Mucosa of gallbladder (tissue), 1 donor: ENCODE measurements at regions not wholly inside any gene's neighbourhood (a gene's known extent, or its start where the extent isn't known, plus 50 kb on each side); places are given as distances from the start of the nearest gene placed in this dataset.
A peak's percentile ranks its signal among the peaks of the same experiment; 100 is the strongest.

Source experiments
- DNase-seq: peaks from one replicate; pipeline ENCODE4 v3.0.0-alpha.2; 2020; ENCODE audit warnings: low spot score
- donor health status: DM: no; HTN: no; CAD: no.

- DNase-seq: no peak
Observed at GRCh38 chr5:89729623-89730301, 679.8 kb downstream of the CETN3 start.

GRCh38 chr5:89728750-89729149, 680.8 kb downstream of the CETN3 start:
- peak; percentile 14 for DNase-seq

DNA sequence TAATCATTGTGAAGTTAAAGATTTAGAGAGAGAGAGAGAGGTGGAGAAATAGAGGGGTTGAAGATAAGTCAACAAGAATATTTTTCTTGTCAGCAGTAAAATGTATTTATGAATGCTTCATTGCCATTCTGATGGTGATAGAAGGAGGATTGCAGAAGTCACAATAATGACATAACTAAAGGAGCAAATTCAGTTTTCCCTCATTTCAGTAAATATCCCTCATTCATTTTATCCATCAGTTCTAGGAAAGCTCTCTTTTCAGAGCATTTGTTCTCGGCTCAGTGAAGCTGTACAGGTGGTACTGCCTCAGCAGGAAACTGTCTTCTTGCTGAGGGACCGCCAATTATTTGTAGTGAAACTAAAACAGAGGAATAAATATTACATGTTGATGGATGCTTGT, 681.4 kb downstream of the CETN3 start:
- no peak for DNase-seq

- DNase-seq: no peak
Observed at GRCh38 chr5:89724379-89725095, 685.0 kb downstream of the CETN3 start.

DNA sequence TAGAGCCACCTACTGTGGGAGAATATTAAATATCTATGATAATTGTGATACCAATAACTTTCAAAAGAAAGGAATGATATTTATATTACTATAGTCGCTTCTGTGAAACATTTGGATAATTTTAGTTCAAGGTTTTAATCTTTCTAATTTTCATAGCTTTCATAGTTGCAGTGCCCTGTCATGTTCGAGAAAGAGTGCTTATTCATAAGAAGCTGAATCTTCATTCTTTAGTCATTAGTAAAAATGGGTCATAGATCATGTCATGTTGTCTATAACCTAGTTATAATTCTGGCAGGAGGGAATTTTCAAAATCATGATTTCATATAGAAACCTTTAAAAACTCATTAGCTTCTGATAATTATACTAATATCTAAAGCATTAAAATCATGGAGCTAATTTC, 685.6 kb downstream of the CETN3 start:
- DNase-seq: no peak

- no peak for DNase-seq
Observed at GRCh38 chr5:89722538-89722937, 687.0 kb downstream of the CETN3 start.

- DNase-seq: no peak
Observed at GRCh38 chr5:89721931-89722330, 687.6 kb downstream of the CETN3 start.

DNA sequence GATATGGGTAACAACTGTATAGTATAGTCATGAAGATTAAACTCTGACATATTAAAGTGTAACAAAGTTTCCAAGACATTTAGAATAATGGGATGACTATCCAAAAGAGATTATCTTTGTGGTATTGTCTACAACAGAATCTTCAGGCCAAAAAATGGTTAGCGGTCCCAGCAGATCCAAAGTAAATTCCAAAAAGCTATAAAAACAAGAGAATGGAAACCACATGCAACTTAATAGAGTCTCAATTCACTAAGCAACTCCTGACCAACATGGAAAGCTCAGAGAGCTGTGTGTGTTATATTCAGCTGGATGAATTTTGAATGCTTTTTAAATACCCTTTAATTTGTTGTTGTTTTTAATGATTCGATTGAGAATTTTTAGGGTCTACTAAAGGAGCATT, 688.2 kb downstream of the CETN3 start:
- DNase-seq: no peak

DNA sequence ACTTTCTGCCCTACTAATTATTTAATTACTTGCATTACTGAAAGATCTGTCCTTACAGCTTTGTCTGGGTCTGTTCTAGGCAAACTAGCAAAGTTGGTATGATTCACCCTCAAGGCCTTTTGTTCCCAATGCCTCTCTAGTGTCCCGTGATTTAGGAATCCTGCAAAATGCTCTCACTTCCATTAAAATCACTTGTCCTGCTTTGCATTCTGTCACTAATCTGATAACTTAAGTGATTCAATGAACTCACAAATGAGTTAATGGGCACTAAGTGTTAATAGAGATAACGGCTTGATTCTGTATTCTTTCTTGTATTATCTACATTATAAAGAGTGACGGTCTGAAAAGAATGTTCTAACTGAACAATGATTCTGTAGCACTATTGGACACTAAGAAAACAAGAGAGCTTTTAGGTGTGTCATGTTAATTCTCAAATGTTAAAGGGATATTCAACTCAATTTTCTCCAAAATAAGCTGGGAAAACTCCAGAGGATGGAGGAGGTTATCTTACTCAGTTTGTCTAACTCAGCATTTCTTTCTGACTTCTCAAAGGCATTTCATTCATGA, 697.3 kb downstream of the CETN3 start:
- DNase-seq: no peak

DNA sequence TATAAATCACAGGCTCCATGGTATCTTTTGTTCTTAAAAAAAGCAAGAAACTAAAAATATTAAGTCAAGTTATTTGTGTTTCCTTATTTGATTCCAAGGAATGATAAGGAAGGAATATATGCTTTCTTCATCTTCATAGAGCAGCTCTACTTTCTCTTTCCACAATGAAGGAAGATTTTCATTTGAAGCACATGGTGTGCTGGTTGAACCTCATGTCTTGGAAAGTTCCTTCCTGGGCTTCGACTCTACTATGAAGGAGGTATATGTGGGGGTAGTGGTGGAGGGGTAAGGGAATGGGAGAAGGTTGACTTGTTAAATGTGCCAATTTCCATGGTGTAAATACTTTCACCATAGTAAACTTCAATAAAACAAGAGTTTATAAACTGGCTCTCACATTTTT, 698.0 kb downstream of the CETN3 start:
- no peak for DNase-seq

DNA sequence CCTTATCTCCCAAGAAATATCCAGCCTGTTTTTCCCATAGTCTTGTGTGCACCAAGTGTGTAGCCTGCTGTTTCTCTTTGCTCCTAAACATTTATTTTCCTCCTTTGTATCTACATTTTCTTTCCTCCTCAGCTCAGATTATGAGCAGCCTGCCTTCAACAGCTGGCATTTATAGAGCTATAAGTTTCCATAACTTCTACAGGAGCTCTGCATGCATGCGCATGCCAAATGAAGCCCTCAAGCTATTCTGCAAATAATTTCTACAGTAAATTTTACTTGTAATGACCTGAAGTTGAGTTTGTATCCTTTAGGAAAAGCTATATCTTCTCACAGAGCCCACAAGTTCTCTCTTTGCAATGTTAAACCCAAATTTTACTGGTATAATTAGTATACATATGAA, 699.5 kb downstream of the CETN3 start:
- no peak for DNase-seq

GRCh38 chr5:89707891-89708290, 701.7 kb downstream of the CETN3 start:
- DNase-seq: no peak

- no peak for DNase-seq
Observed at GRCh38 chr5:89706731-89707130, 702.8 kb downstream of the CETN3 start.

DNA sequence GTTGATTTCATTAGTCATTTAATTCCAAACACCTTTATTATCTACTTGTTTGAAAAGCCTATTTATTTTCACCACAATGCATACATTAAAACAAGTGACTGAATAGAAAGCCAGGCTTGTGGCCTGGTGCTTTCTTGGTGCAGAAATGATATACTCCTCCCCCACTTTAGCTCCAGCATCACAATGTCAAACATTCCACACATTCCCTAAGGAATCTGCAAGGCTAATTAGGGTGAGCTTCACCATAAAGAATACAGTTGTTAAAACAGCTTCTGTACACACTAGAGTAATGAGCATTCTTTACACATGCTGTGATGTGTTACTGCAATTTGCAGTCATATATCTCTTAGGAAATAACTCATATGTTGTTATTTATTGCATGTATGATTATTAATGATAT, 705.7 kb downstream of the CETN3 start:
- DNase-seq: no peak

DNA sequence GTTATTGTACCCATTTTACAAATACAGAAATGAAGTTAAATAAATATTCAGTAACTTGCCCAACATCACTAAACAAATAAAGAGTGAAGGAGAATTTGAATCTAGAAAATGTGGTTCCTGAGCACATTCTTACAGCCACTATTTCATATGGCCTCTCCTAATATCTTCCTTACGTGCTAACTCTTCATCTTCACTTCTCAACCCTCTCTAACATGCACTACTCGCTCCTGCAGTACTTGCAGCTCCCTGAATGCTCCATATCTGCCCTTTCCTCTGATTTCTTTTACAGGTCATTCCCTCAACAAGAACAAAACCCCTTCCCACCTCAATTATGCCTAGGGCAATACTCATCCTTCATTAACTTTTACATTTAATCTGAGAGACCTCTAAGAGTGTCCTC, 711.5 kb downstream of the CETN3 start:
- no peak for DNase-seq

- no peak for DNase-seq
Observed at GRCh38 chr5:89697581-89697980, 712.0 kb downstream of the CETN3 start.

DNA sequence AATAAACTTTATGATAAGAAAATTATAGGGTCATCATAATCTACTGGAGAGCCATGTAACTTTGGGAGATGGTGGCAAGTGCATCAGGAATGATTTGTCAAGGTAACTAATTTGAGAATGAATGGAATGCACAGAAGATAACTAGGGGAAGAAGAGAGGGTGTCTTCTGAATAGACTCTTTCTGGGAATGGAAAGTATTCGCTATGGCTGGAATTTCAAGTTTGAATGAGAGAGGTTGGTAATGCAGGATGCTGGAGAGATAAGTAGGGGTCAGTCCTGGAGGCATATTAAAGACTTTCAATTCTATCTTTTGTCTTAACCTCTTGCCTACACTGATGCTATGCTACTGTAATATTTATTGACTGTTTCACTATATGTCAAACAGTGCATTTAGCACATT, 714.2 kb downstream of the CETN3 start:
- no peak for DNase-seq

DNA sequence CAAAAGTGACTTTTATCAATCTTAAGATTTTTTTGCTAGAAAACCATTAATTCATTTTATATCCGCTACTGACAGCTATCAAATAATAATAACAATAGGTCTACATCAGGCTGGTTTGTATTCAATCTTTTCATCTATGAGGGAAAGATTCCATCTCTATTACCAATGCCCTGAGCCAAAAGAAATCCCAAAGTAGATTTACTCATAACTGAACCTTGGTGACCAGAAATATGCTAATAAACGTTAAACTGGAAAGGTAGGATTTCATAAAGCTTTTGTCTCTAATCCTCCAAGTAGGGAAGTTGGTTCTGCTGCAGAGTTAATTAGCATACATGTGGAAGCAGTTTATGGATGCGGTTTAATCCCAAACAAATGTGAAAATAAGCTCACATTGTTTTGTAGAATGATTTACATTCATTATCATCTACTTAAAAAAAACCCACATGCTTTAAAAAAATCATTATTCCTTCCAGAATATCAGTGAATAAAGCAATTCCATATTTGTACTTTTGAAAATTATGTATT, 715.5 kb downstream of the CETN3 start:
- DNase-seq: no peak

DNA sequence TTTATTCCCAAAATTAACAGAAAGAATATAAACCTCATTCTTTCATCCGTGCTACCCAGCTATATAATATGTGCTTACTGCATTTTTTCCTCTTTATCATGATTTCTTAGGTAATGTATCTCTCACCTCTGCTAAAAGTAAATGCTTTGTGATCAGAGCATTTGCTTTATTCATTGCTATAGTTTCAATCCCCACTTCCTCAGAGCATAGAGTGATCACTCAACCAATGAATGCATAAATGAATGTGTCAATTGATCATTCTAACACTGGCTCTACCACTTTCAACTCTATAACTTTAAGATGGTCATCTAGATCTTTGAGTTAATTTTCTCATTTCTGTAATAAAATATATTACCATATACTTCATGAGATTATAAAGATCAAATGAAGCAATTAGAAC, 719.2 kb downstream of the CETN3 start:
- DNase-seq: no peak

DNA sequence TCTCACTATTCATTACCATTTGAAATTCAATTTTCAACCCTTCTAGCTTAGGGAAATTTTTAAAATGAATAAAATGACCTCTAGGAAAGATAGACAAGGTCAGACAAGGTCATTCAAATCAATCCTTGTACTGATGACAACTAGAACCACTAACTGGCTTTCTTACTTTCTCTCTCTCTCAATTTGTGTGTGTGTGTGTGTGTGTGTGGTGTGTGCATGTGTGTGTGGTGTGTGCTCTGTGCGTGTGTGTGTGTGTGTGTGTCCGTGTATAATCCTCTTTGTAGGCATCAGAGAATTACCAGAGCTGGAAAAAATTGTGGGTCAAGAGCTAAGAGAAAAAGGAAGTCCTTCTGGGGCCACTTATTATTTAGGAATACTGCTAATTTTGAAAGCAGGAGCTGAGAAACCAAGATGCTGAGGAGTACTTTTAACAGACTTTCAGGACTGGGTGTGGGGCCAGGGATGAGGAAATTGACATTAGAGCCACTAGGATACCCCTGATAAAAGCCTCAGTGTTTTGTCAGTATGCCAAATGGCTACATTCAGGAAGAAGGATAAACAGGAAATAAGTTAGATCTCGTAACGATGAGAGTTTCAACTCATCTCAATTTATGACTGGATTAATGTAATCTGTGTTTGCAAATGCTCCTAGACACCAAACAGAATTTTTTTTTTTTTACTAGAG, 723.3 kb downstream of the CETN3 start:
- DNase-seq: no peak

GRCh38 chr5:89676634-89677033, 732.9 kb downstream of the CETN3 start:
- no peak for DNase-seq

GRCh38 chr5:89673019-89673418, 736.5 kb downstream of the CETN3 start:
- DNase-seq: no peak

DNA sequence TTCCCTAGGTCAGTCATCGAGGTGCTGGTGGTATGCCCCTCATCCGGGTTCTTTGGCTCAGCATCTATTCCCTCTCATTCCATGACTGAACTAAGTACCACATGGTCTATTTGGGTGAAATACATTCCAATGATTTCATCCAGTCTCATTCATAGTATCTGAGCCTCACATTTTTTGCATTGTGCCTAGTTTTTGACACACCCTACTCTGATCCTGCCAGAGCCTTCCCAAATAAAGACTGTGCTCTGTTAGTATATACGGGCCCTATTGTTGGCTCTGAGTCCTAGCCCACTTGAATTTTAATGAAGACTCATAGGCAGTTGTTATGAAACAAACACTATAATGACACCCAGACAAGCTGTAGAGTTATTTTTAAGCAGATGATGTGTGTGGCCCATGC, 740.7 kb downstream of the CETN3 start:
- DNase-seq: no peak
